ENCODE measurements at regions not wholly inside any gene's neighbourhood (a gene's known extent, or its start where the extent isn't known, plus 50 kb on each side); places are given as distances from the start of the nearest gene placed in this dataset.

GRCh38 chr1:114274621-114275317 is 121.1 kb upstream of the SYT6 start:
- DNase-seq (ENCODE audit: extremely low spot score) = no peak
- no peak for TF ChIP-seq CTCF (IDR thresholded peaks at IDR 0.05; ENCODE audit: control extremely low read depth, extremely low read depth, low read depth, missing control alignments)
- POLR2A ChIA-PET = no interaction called here
- CTCF ChIA-PET = interaction anchor here (0.8 to 11.3 kb wide), 3 partner anchors 9 to 73 kb away, joined by 3 to 102 read pairs (median 3); no protein-coding TSS in a partner anchor

GRCh38 chr1:114272593-114272992 is 118.9 kb upstream of the SYT6 start:
- ChIA-PET CTCF (interaction anchor here (11.3 kb wide), 1 partner anchor 11 kb away, joined by 102 read pairs; no protein-coding TSS in a partner anchor), POLR2A (no interaction called here)
- DNase-seq (ENCODE audit: extremely low spot score) = no peak
- TF ChIP-seq CTCF (IDR thresholded peaks at IDR 0.05; ENCODE audit: control extremely low read depth, extremely low read depth, low read depth, missing control alignments) = no peak

- CTCF ChIA-PET = interaction anchor here (0.8 to 11.3 kb wide), 4 partner anchors 11 to 293 kb away, joined by 3 to 102 read pairs (median 4); no protein-coding TSS in a partner anchor
- TF ChIP-seq CTCF (IDR thresholded peaks at IDR 0.05; ENCODE audit: control extremely low read depth, extremely low read depth, low read depth, missing control alignments) = no peak
- POLR2A ChIA-PET = no interaction called here
- no peak for DNase-seq (ENCODE audit: extremely low spot score)
Measured at GRCh38 chr1:114270718-114271117, 117.0 kb upstream of the SYT6 start.

GRCh38 chr1:114270282-114270681 is 116.6 kb upstream of the SYT6 start:
- ChIA-PET CTCF (interaction anchor here (0.8 to 11.3 kb wide), 2 partner anchors 11 to 14 kb away, joined by 3 to 102 read pairs; no protein-coding TSS in a partner anchor), POLR2A (no interaction called here)
- no peak for TF ChIP-seq CTCF (IDR thresholded peaks at IDR 0.05; ENCODE audit: control extremely low read depth, extremely low read depth, low read depth, missing control alignments)
- DNase-seq (ENCODE audit: extremely low spot score) = no peak

- CTCF ChIA-PET = interaction anchor here (11.3 kb wide), 1 partner anchor 14 kb away, joined by 102 read pairs; no protein-coding TSS in a partner anchor
- no peak for DNase-seq (ENCODE audit: extremely low spot score)
- POLR2A ChIA-PET = no interaction called here
- no peak for TF ChIP-seq CTCF (IDR thresholded peaks at IDR 0.05; ENCODE audit: control extremely low read depth, extremely low read depth, low read depth, missing control alignments)
Measured at GRCh38 chr1:114269539-114269938, 115.9 kb upstream of the SYT6 start.

GRCh38 chr1:114263343-114263742 is 109.7 kb upstream of the SYT6 start:
- ChIA-PET CTCF (no interaction called here), POLR2A (no interaction called here)
- peak; percentile 26 for DNase-seq (ENCODE audit: extremely low spot score)
- no peak for TF ChIP-seq CTCF (IDR thresholded peaks at IDR 0.05; ENCODE audit: control extremely low read depth, extremely low read depth, low read depth, missing control alignments)

All from GM10248 (cell line).